Spleen (tissue), 11 donors: ENCODE measurements at regions not wholly inside any gene's neighbourhood (a gene's known extent, or its start where the extent isn't known, plus 50 kb on each side); places are given as distances from the start of the nearest gene placed in this dataset.

ENCODE experiments used
- DNase-seq: peaks from one replicate; pipeline ENCODE4 v3.0.0-alpha.2; 2020
- H3K27ac ChIP-seq, 8 donors: fragments of 200-600 bp; sonication (generic) in 7 of 8; 1 replicate in 4 of 8; 2 replicates in 4 of 8; pipeline versions ENCODE4 v1.5.0 to v1.8.0; 2016 to 2021; ENCODE audit warnings: inconsistent platforms in 4 of 8, mild to moderate bottlenecking in 4 of 8, moderate library complexity in 1 of 8
- H3K27me3 ChIP-seq, 7 donors: fragments of 200-600 bp; sonication (generic) in 6 of 7; replicated peaks in 1 of 7; 1 replicate in 4 of 7; 2 replicates in 3 of 7; pipeline versions ENCODE4 v1.5.0 to v1.8.0; 2016 to 2021; ENCODE audit warnings: inconsistent platforms in 3 of 7, mild to moderate bottlenecking in 1 of 7
- H3K36me3 ChIP-seq, 6 donors: fragments of 200-600 bp; sonication (generic) in 5 of 6; 1 replicate in 4 of 6; 2 replicates in 2 of 6; pipeline versions ENCODE4 v1.5.0 to v1.8.0; 2016 to 2021; ENCODE audit warnings: inconsistent platforms in 2 of 6
- H3K4me1 ChIP-seq, 6 donors: fragments of 200-600 bp; sonication (generic) in 5 of 6; 1 replicate in 3 of 6; 2 replicates in 3 of 6; pipeline versions ENCODE4 v1.5.0 to v1.8.0; 2016 to 2021; ENCODE audit warnings: inconsistent platforms in 3 of 6
- H3K4me3 ChIP-seq, 8 donors: fragments of 200-600 bp; sonication (generic) in 7 of 8; 1 replicate in 4 of 8; 2 replicates in 4 of 8; pipeline versions ENCODE4 v1.5.0 to v1.8.0; 2016 to 2021; ENCODE audit warnings: inconsistent platforms in 4 of 8, mild to moderate bottlenecking in 4 of 8, moderate library complexity in 2 of 8
- H3K9me3 ChIP-seq, 8 donors: fragments of 200-600 bp; sonication (generic) in 7 of 8; 1 replicate in 4 of 8; 2 replicates in 4 of 8; pipeline versions ENCODE4 v1.5.0 to v1.8.0; 2016 to 2021; ENCODE audit warnings: inconsistent platforms in 4 of 8
- CTCF ChIP-seq, 11 experiments: fragments of 200-600 bp in 7 of 11; fragments of 450-650 bp in 4 of 11; sonication (generic) in 4 of 11; IDR thresholded peaks in 8 of 11; conservative IDR thresholded peaks in 3 of 11; 1 replicate in 7 of 11; 2 replicates in 4 of 11; pipeline versions ENCODE4 v1.4.0 to v1.8.0; 2016 to 2021; ENCODE audit warnings: antibody characterized with exemption in 11 of 11, inconsistent platforms in 4 of 11, mild to moderate bottlenecking in 1 of 11
- POLR2A ChIP-seq, 3 donors: fragments of 450-650 bp; IDR thresholded peaks; one replicate each; pipeline ENCODE4 v1.5.1; 2017; ENCODE audit warnings: antibody characterized with exemption in 3 of 3, mild to moderate bottlenecking in 1 of 3
- POLR2AphosphoS5 ChIP-seq, 3 donors: sonication (generic); formaldehyde crosslinking; IDR thresholded peaks; one replicate each; pipeline ENCODE4 v1.5.1; 2017; ENCODE audit warnings: antibody characterized with exemption in 3 of 3
- WGBS, 5 donors: extraction: QIAGEN DNeasy Blood & Tissue Kit in 3 of 5; methylation state at CpG; one replicate each; pipeline versions ENCODE4 v1.1.5 to v1.1.7; 2013 to 2018; 5-methylcytosine and 5-hydroxymethylcytosine counted together
- intact Hi-C: fragments of 100-400 bp; cut with DNase I; formaldehyde crosslinking; loops from one replicate; pipeline ENCODE4 v1.15.0; 2023; ENCODE audit warnings: low total_unique reads
- donor health status: healthy with polysubstance abuse.
- donor health status: DM: no; HTN: no; CAD: no; lungs with moderate emphysema.
- donor health status: DM: no; HTN: no; CAD: no.
- donor health status: Bipolar disorder and iron deficiency.
- donor health status: healthy.
- donor health status: DM: no; HTN: no; CAD: no.
- donor health status: DM: yes; HTN: yes; CAD: no.

- no peaks in the 10 kb centered on the region for H3K27me3 ChIP-seq
- intact Hi-C loops = no loop called here
- no peak overlapping the region for H3K27ac ChIP-seq
- H3K4me1 ChIP-seq = no peaks in the 10 kb centered on the region
- no peak for DNase-seq
- H3K4me3 ChIP-seq = no peak overlapping the region
- no peaks in the 10 kb centered on the region for H3K36me3 ChIP-seq
- 81 to 89% (median 87%) methylated on average over 3 of the region's 3 CpGs for WGBS, 5 donors
- no peak for TF ChIP-seq POLR2AphosphoS5 (IDR thresholded peaks at IDR 0.05)
- no peak for TF ChIP-seq POLR2A (IDR thresholded peaks at IDR 0.05)
- TF ChIP-seq CTCF (IDR thresholded peaks at IDR 0.05 in 8 of 11, conservative IDR thresholded peaks at IDR 0.05 in 3 of 11) = no peak
- H3K9me3 ChIP-seq = no peaks in the 10 kb centered on the region
Observed at GRCh38 chr1:65717815-65718454, 74.8 kb upstream of the PDE4B start.

- intact Hi-C loops = no loop called here
- Histone ChIP-seq H3K36me3 (no peaks in the 10 kb centered on the region), H3K4me1 (no peaks in the 10 kb centered on the region), H3K9me3 (no peaks in the 10 kb centered on the region), H3K27ac (no peak overlapping the region), H3K4me3 (no peak overlapping the region), H3K27me3 (no peaks in the 10 kb centered on the region)
- DNase-seq = no peak
- TF ChIP-seq POLR2A (IDR thresholded peaks at IDR 0.05) (no peak), POLR2AphosphoS5 (IDR thresholded peaks at IDR 0.05) (no peak), CTCF (IDR thresholded peaks at IDR 0.05 in 8 of 11, conservative IDR thresholded peaks at IDR 0.05 in 3 of 11) (no peak)
- WGBS, 5 donors = 80 to 87% (median 87%) methylated on average over 5 of the region's 5 CpGs
Observed at GRCh38 chr1:65719391-65719790, 73.3 kb upstream of the PDE4B start.

- WGBS, 5 donors = 83 to 91% (median 86%) methylated on average over 5 of the region's 5 CpGs
- Histone ChIP-seq H3K4me1 (no peaks in the 10 kb centered on the region), H3K36me3 (no peaks in the 10 kb centered on the region), H3K27me3 (peaks cover 0 to 6% (median 0%) of the 10 kb centered on the region in 7 donors), H3K9me3 (no peaks in the 10 kb centered on the region), H3K4me3 (no peak overlapping the region), H3K27ac (no peak overlapping the region)
- intact Hi-C loops = no loop called here
- DNase-seq = no peak
- TF ChIP-seq POLR2A (IDR thresholded peaks at IDR 0.05) (no peak), CTCF (IDR thresholded peaks at IDR 0.05 in 8 of 11, conservative IDR thresholded peaks at IDR 0.05 in 3 of 11) (no peak), POLR2AphosphoS5 (IDR thresholded peaks at IDR 0.05) (no peak)
Observed at GRCh38 chr1:65722461-65722860, 70.2 kb upstream of the PDE4B start.

GRCh38 chr1:65724151-65724550, 68.5 kb upstream of the PDE4B start:
- Histone ChIP-seq H3K9me3 (no peaks in the 10 kb centered on the region), H3K27me3 (peaks cover 0 to 6% (median 0%) of the 10 kb centered on the region in 7 donors), H3K27ac (no peak overlapping the region), H3K4me1 (no peaks in the 10 kb centered on the region), H3K4me3 (no peak overlapping the region), H3K36me3 (no peaks in the 10 kb centered on the region)
- intact Hi-C loops = no loop called here
- DNase-seq = no peak
- no peak for TF ChIP-seq CTCF (IDR thresholded peaks at IDR 0.05 in 8 of 11, conservative IDR thresholded peaks at IDR 0.05 in 3 of 11)
- TF ChIP-seq POLR2A (IDR thresholded peaks at IDR 0.05) = no peak
- no peak for TF ChIP-seq POLR2AphosphoS5 (IDR thresholded peaks at IDR 0.05)
